ENCODE measurements at regions not wholly inside any gene's neighbourhood (a gene's known extent, or its start where the extent isn't known, plus 50 kb on each side); places are given as distances from the start of the nearest gene placed in this dataset.

DNA sequence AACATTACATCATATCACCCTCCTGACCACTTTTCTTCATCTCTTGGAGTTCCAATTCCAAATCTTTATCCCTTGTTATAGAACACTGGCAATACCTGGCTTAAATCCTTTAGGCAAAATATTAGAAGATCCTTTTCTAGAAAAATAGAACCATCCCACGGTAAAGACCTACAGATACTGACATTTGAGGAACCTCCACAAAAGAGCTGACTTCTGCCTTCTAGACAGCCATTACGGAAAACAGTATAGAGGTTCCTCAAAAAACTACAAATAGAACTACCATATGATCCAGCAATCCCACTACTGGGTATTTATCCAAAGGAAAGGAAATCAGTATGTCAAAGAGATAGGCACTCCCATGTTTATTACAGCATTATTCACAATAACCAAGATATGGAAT lies 241.7 kb upstream of the AMIGO2 start:
- H3K4me3 ChIP-seq (ENCODE audit: low read depth in 1 of 2, low read length in 1 of 2) = no peak overlapping the region
- no peaks in the 10 kb centered on the region for H3K9me3 ChIP-seq
- no peaks in the 10 kb centered on the region for H3K36me3 ChIP-seq
- no peak for TF ChIP-seq CTCF (IDR thresholded peaks at IDR 0.05)
- H3K4me1 ChIP-seq (ENCODE audit: control insufficient read depth in 1 of 2, insufficient read depth in 1 of 2, low read depth in 1 of 2, low read length in 1 of 2) = peaks cover 10 to 18% of the 10 kb centered on the region in 2 experiments
- H3K27ac ChIP-seq = peak overlapping the region; percentile 44
- no peaks in the 10 kb centered on the region for H3K27me3 ChIP-seq

GRCh38 chr12:47319746-47320145 lies 240.0 kb upstream of the AMIGO2 start:
- Histone ChIP-seq H3K27me3 (no peaks in the 10 kb centered on the region), H3K36me3 (no peaks in the 10 kb centered on the region), H3K27ac (peak overlapping the region; percentile 35), H3K4me1 (ENCODE audit: control insufficient read depth in 1 of 2, insufficient read depth in 1 of 2, low read depth in 1 of 2, low read length in 1 of 2) (peaks cover 10 to 18% of the 10 kb centered on the region in 2 experiments), H3K9me3 (no peaks in the 10 kb centered on the region), H3K4me3 (ENCODE audit: low read depth in 1 of 2, low read length in 1 of 2) (no peak overlapping the region)
- no peak for TF ChIP-seq CTCF (IDR thresholded peaks at IDR 0.05)

DNA sequence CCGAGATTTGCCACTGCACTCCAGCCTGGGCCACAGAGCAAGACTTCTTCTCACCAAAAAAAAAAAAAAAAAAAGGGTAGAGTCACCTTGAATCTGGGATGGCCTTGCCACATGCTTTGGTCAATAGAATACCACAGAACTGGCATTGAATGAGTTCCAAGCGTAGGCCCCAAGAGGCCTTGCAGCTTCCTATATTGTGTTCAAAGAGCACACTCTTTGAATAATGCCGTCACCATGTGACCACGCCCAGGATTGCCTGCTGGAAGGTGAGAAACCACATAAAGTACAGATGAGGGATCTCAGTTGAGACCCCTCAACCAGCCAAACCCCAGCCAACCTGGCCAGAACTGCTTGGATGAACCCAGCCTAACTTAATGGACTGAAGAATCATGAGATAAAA lies 239.2 kb upstream of the AMIGO2 start:
- Histone ChIP-seq H3K4me1 (ENCODE audit: control insufficient read depth in 1 of 2, insufficient read depth in 1 of 2, low read depth in 1 of 2, low read length in 1 of 2) (peaks cover 10 to 18% of the 10 kb centered on the region in 2 experiments), H3K9me3 (no peaks in the 10 kb centered on the region), H3K27me3 (no peaks in the 10 kb centered on the region), H3K27ac (no peak overlapping the region), H3K4me3 (ENCODE audit: low read depth in 1 of 2, low read length in 1 of 2) (no peak overlapping the region), H3K36me3 (no peaks in the 10 kb centered on the region)
- no peak for TF ChIP-seq CTCF (IDR thresholded peaks at IDR 0.05)

- H3K4me1 ChIP-seq (ENCODE audit: control insufficient read depth in 1 of 2, insufficient read depth in 1 of 2, low read depth in 1 of 2, low read length in 1 of 2) = peaks cover 17 to 28% of the 10 kb centered on the region in 2 experiments
- peak; percentile 68 for TF ChIP-seq CTCF (IDR thresholded peaks at IDR 0.05)
- no peaks in the 10 kb centered on the region for H3K27me3 ChIP-seq
- H3K4me3 ChIP-seq (ENCODE audit: low read depth in 1 of 2, low read length in 1 of 2) = peak overlapping the region; percentile 24 to 53
- no peaks in the 10 kb centered on the region for H3K36me3 ChIP-seq
- H3K9me3 ChIP-seq = no peaks in the 10 kb centered on the region
- peak overlapping the region; percentile 83 for H3K27ac ChIP-seq
Measured at GRCh38 chr12:47317175-47317915, 237.6 kb upstream of the AMIGO2 start.

GRCh38 chr12:47316609-47317049 lies 236.9 kb upstream of the AMIGO2 start:
- Histone ChIP-seq H3K27ac (peak overlapping the region; percentile 83), H3K9me3 (no peaks in the 10 kb centered on the region), H3K4me1 (ENCODE audit: control insufficient read depth in 1 of 2, insufficient read depth in 1 of 2, low read depth in 1 of 2, low read length in 1 of 2) (peaks cover 17 to 29% of the 10 kb centered on the region in 2 experiments), H3K4me3 (ENCODE audit: low read depth in 1 of 2, low read length in 1 of 2) (peak overlapping the region in 1 of 2 experiments; percentile 53), H3K27me3 (no peaks in the 10 kb centered on the region), H3K36me3 (no peaks in the 10 kb centered on the region)
- no peak for TF ChIP-seq CTCF (IDR thresholded peaks at IDR 0.05)

Measured in neutrophil (primary cell).